Pancreas (tissue), 10 donors: ENCODE measurements at regions not wholly inside any gene's neighbourhood (a gene's known extent, or its start where the extent isn't known, plus 50 kb on each side); places are given as distances from the start of the nearest gene placed in this dataset.

Experiments used
- ATAC-seq, 4 donors: fragments of 200-7000 bp; cut with Tn5 transposase; one replicate each; pipeline versions ENCODE4 v1.8.0 to v1.9.1; 2020; ENCODE audit warnings: mild to moderate bottlenecking in 4 of 4, moderate library complexity in 4 of 4
- DNase-seq, 6 donors: peaks; one replicate each; pipeline ENCODE4 v3.0.0-alpha.2; 2020
- FAIRE-seq: peaks from 2 replicates; lab custom pipeline; 2012; peaks lifted over from hg19 to GRCh38; lab: Jason Lieb, UNC
- H3K27ac ChIP-seq, 4 donors: fragments of 200-600 bp; sonication (generic); 1 replicate in 3 of 4; 2 replicates in 1 of 4; pipeline versions ENCODE4 v1.5.0 to v1.8.0; 2020
- H3K27me3 ChIP-seq, 4 donors: fragments of 200-600 bp; one replicate each; pipeline ENCODE4 v1.8.0; 2021
- H3K36me3 ChIP-seq, 3 donors: fragments of 200-600 bp; sonication (generic) in 1 of 3; one replicate each; pipeline versions ENCODE4 v1.5.0 to v1.8.0; 2020 to 2021
- H3K4me1 ChIP-seq, 3 donors: fragments of 200-600 bp; one replicate each; pipeline ENCODE4 v1.8.0; 2021
- H3K4me3 ChIP-seq, 4 donors: fragments of 200-600 bp; sonication (generic) in 2 of 4; one replicate each; pipeline versions ENCODE4 v1.5.0 to v1.8.0; 2020 to 2021
- H3K9me3 ChIP-seq, 4 donors: fragments of 200-600 bp; one replicate each; pipeline ENCODE4 v1.8.0; 2021
- CTCF ChIP-seq, 4 donors: fragments of 200-600 bp; sonication (generic) in 3 of 4; IDR thresholded peaks; one replicate each; pipeline versions ENCODE4 v1.5.0 to v1.8.0; 2021; ENCODE audit warnings: antibody characterized with exemption in 4 of 4
- WGBS, 2 donors: extraction: QIAGEN DNeasy Blood & Tissue Kit; methylation state at CpG; one replicate each; pipeline ENCODE4 v1.1.7; 2013; 5-methylcytosine and 5-hydroxymethylcytosine counted together
- intact Hi-C, 3 donors: fragments of 100-400 bp; cut with DNase I; formaldehyde crosslinking; loops; one replicate each; pipeline versions ENCODE4 v1.11.1 to v1.14.2; 2022
- donor health status: healthy with polysubstance abuse.
- donor health status: DM: no; HTN: no; CAD: no; lungs with moderate emphysema.
- donor health status: DM: no; HTN: no; CAD: no.
- donor health status: control.
- donor health status: control.
- donor health status: Bipolar disorder and iron deficiency.
- donor health status: DM: yes; HTN: yes; CAD: no.
- donor health status: DM: no; HTN: no; CAD: no.
- donor health status: DM: no; HTN: no; CAD: no.
- donor health status: DM: yes; HTN: yes; CAD: no.

- no peak for ATAC-seq
- H3K36me3 ChIP-seq = no peaks in the 10 kb centered on the region
- 71 to 73% methylated on average over 1 of the region's 1 CpG for WGBS, 2 donors
- no peak for FAIRE-seq
- intact Hi-C loops = no loop called here
- no peaks in the 10 kb centered on the region for H3K4me1 ChIP-seq
- H3K4me3 ChIP-seq = no peak overlapping the region
- no peaks in the 10 kb centered on the region for H3K9me3 ChIP-seq
- no peaks in the 10 kb centered on the region for H3K27me3 ChIP-seq
- no peak for TF ChIP-seq CTCF (IDR thresholded peaks at IDR 0.05)
- no peak for DNase-seq
- H3K27ac ChIP-seq = no peak overlapping the region
These were observed 144.7 kb upstream of the CREB1 start for GRCh38 chr2:207385076-207385475.

- no peaks in the 10 kb centered on the region for H3K4me1 ChIP-seq
- intact Hi-C loops = no loop called here
- 87 to 93% methylated on average over 1 of the region's 1 CpG for WGBS, 2 donors
- no peak for FAIRE-seq
- no peak for TF ChIP-seq CTCF (IDR thresholded peaks at IDR 0.05)
- H3K9me3 ChIP-seq = no peaks in the 10 kb centered on the region
- H3K27me3 ChIP-seq = no peaks in the 10 kb centered on the region
- no peak for ATAC-seq
- no peak overlapping the region for H3K4me3 ChIP-seq
- DNase-seq = no peak
- no peaks in the 10 kb centered on the region for H3K36me3 ChIP-seq
- no peak overlapping the region for H3K27ac ChIP-seq
These were observed 143.9 kb upstream of the CREB1 start for GRCh38 chr2:207385903-207386302.

GRCh38 chr2:207387001-207387571 is 142.7 kb upstream of the CREB1 start:
- ATAC-seq = no peak
- H3K4me3 ChIP-seq = no peak overlapping the region
- no peak for FAIRE-seq
- intact Hi-C loops = no loop called here
- H3K27ac ChIP-seq = no peak overlapping the region
- DNase-seq = no peak
- WGBS, 2 donors = 52 to 70% methylated on average over 3 of the region's 3 CpGs
- H3K4me1 ChIP-seq = no peaks in the 10 kb centered on the region
- H3K27me3 ChIP-seq = no peaks in the 10 kb centered on the region
- H3K9me3 ChIP-seq = no peaks in the 10 kb centered on the region
- no peak for TF ChIP-seq CTCF (IDR thresholded peaks at IDR 0.05)
- H3K36me3 ChIP-seq = no peaks in the 10 kb centered on the region

- FAIRE-seq = no peak
- H3K4me3 ChIP-seq = no peak overlapping the region
- intact Hi-C loops = no loop called here
- no peaks in the 10 kb centered on the region for H3K27me3 ChIP-seq
- peak in 3 of 4 donors; percentile 21 to 81 (median 75) for ATAC-seq
- TF ChIP-seq CTCF (IDR thresholded peaks at IDR 0.05) = no peak
- no peaks in the 10 kb centered on the region for H3K9me3 ChIP-seq
- DNase-seq = no peak
- no peaks in the 10 kb centered on the region for H3K4me1 ChIP-seq
- no peaks in the 10 kb centered on the region for H3K36me3 ChIP-seq
- WGBS, 2 donors = 52 to 63% methylated on average over 4 of the region's 4 CpGs
- no peak overlapping the region for H3K27ac ChIP-seq
These were observed 139.3 kb upstream of the CREB1 start for GRCh38 chr2:207390302-207391095.

GRCh38 chr2:207394203-207394781 is 135.5 kb upstream of the CREB1 start:
- no peaks in the 10 kb centered on the region for H3K27me3 ChIP-seq
- H3K4me3 ChIP-seq = no peak overlapping the region
- no peaks in the 10 kb centered on the region for H3K4me1 ChIP-seq
- WGBS, 2 donors = 67 to 80% methylated on average over 4 of the region's 4 CpGs
- no peak for FAIRE-seq
- intact Hi-C loops = no loop called here
- DNase-seq = no peak
- ATAC-seq = no peak
- H3K27ac ChIP-seq = no peak overlapping the region
- H3K36me3 ChIP-seq = no peaks in the 10 kb centered on the region
- TF ChIP-seq CTCF (IDR thresholded peaks at IDR 0.05) = no peak
- no peaks in the 10 kb centered on the region for H3K9me3 ChIP-seq
